MCF 10A (cell line): ENCODE measurements at regions not wholly inside any gene's neighbourhood (a gene's known extent, or its start where the extent isn't known, plus 50 kb on each side); places are given as distances from the start of the nearest gene placed in this dataset.

Experiments
- BruUV-seq: library from RNA; stranded (reverse); fragments of 400-500 nt; replicated peaks from 2 replicates; lab custom pipeline; 2021; lab: Mats Ljungman, UMichigan
- CTCF ChIA-PET: fragments of 300-600 bp; sonication (Branson Sonifier 250); formaldehyde crosslinking; extraction: SDS; loops from one replicate; lab custom pipeline; 2021; ENCODE audit warnings: antibody characterized with exemption, inconsistent platforms; lab: Yijun Ruan, JAX
- POLR2A ChIA-PET: fragments of 300-600, 350-650 bp; sonication (Branson Sonifier 250); formaldehyde crosslinking; extraction: SDS; loops from one replicate; lab custom pipeline; 2020; ENCODE audit warnings: antibody characterized with exemption, inconsistent platforms; lab: Yijun Ruan, JAX
- DNase-seq: peaks from one replicate; pipeline ENCODE4 v3.0.0-alpha.2; 2018; ENCODE audit not compliant: unreplicated experiment
- H3K27ac Mint-ChIP-seq: one replicate; pipeline ENCODE4 v1.8.0; 2022; ENCODE audit warnings: mild to moderate bottlenecking, low read depth, mixed read lengths; ENCODE audit not compliant: unreplicated experiment
- H3K27me3 Mint-ChIP-seq: one replicate; pipeline ENCODE4 v1.8.0; 2022; ENCODE audit warnings: mixed read lengths; ENCODE audit not compliant: insufficient read depth, unreplicated experiment
- H3K36me3 Mint-ChIP-seq: one replicate; pipeline ENCODE4 v1.8.0; 2022; ENCODE audit warnings: mild to moderate bottlenecking, moderate library complexity, mixed read lengths; ENCODE audit not compliant: insufficient read depth, unreplicated experiment
- H3K4me1 Mint-ChIP-seq: one replicate; pipeline ENCODE4 v1.8.0; 2022; ENCODE audit warnings: mixed read lengths; ENCODE audit not compliant: insufficient read depth, unreplicated experiment
- H3K4me3 Mint-ChIP-seq: one replicate; pipeline ENCODE4 v1.8.0; 2022; ENCODE audit warnings: mild to moderate bottlenecking, moderate library complexity, mixed read lengths; ENCODE audit not compliant: unreplicated experiment
- H3K9me3 Mint-ChIP-seq: one replicate; pipeline ENCODE4 v1.8.0; 2022; ENCODE audit warnings: mixed read lengths; ENCODE audit not compliant: unreplicated experiment
- CTCF ChIP-seq: fragments of 200-600 bp; IDR thresholded peaks from one replicate; pipeline ENCODE4 v1.8.0; 2022; ENCODE audit warnings: antibody characterized with exemption, mild to moderate bottlenecking; ENCODE audit not compliant: unreplicated experiment
- intact Hi-C: fragments of 100-400 bp; cut with micrococcal nuclease; formaldehyde crosslinking; loops from 2 replicates; pipeline ENCODE4 v1.14.1; 2022

DNA sequence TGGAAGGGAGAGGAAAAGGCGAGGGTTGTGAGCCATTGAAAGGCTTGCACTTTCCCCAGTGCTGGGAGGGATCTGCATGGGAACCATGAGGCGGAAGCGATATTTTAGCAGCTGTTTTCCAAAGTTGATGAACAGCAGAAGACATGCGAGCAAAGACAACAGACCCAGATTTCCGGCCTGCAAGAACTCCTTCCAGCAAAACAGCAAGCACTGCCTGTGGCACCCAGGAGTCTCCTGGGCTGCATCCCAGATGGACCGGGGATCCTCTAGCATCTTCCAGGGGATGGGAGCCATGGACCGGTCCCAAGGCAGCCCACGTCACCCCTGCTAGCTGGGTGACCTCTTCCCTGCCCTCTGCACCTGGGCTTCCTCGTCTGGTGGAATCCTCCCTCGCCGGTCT, 162.8 kb downstream of the IRF8 start:
- intact Hi-C loops = no loop called here
- H3K36me3 Mint-ChIP-seq = no peaks in the 10 kb centered on the region
- H3K9me3 Mint-ChIP-seq = no peaks in the 10 kb centered on the region
- BruUV-seq = no TSS peak
- no peak for TF ChIP-seq CTCF
- DNase-seq = no peak
- H3K27me3 Mint-ChIP-seq = peaks cover 69% of the 10 kb centered on the region
- H3K27ac Mint-ChIP-seq = no peak overlapping the region
- no peak overlapping the region for H3K4me3 Mint-ChIP-seq
- no peaks in the 10 kb centered on the region for H3K4me1 Mint-ChIP-seq
- ChIA-PET CTCF (no interaction called here), POLR2A (no interaction called here)

DNA sequence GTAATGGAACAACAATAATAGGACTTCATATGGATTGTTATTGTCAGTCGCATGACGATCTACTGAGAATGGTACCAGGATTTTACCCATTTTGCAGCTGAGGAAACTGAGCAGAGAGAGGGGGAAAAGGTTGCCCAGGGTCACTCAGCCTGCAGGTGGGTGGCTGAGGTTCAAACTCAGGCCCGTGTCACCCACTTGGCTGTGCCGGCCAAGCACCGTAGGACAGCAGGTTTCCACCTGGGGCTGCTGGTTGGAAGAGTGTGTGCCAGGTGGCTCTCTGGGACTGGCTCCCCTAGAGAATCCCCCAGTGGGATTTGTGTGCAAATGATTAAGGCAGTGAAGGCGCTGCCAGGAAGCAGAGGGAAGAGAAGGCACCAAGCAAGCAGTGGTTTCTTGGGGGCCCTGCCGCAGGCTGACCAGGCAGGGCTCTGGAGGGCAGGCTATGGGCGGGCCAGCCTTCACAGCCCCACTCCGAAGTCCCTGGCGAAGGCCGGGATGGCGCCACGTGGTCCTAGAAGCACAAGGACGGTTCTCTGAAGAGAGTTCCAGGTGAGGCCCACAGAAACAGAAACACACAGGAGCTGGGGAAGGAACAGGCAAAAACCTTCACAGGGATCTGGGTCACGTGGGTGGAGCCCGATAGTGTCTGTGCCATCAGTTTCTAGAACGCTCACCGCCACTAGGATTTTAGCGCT, 163.5 kb downstream of the IRF8 start:
- H3K9me3 Mint-ChIP-seq = no peaks in the 10 kb centered on the region
- CTCF ChIA-PET = no interaction called here
- no TSS peak for BruUV-seq
- intact Hi-C loops = no loop called here
- no peak for DNase-seq
- POLR2A ChIA-PET = no interaction called here
- TF ChIP-seq CTCF = no peak
- no peaks in the 10 kb centered on the region for H3K4me1 Mint-ChIP-seq
- H3K27me3 Mint-ChIP-seq = peaks cover 69% of the 10 kb centered on the region
- no peak overlapping the region for H3K4me3 Mint-ChIP-seq
- no peaks in the 10 kb centered on the region for H3K36me3 Mint-ChIP-seq
- H3K27ac Mint-ChIP-seq = no peak overlapping the region

DNA sequence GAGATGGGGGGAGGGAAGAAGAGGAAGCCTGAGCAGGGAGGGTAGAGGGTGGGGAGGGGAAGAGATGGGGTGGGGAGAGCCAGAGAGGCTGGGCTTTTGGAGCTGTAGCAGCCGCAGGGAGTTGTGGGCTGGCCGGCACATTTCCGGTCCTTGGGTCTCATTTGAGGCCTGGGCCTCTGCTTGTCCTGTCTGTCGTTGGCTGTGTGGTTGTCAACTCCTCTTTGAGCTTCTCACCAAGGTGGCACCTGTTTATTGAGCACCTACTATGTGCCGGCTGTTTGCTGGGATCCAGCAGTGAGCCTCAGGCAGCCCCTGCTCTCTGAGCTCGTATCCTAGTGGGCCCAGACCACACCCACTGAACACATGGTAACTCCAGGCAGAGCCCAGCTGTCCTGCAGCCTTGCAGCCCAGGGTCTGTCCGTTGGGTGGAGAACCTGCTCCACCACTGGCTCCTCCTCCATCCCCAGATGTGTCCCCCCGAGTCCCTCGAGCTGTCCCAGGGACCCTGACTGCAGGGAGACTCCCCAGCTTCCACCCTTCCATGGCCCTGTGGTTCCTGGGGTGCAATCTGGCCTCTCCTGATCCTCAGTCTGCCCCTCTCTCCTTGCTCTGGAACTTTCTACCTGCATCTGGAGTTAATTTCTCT, 164.9 kb downstream of the IRF8 start:
- H3K9me3 Mint-ChIP-seq = no peaks in the 10 kb centered on the region
- no peak overlapping the region for H3K27ac Mint-ChIP-seq
- ChIA-PET CTCF (interaction anchor here (0.6 to 0.9 kb wide), 4 partner anchors 9 to 667 kb away, joined by 3 read pairs; no protein-coding TSS in a partner anchor), POLR2A (no interaction called here)
- no peak for TF ChIP-seq CTCF
- BruUV-seq = no TSS peak
- no peaks in the 10 kb centered on the region for H3K4me1 Mint-ChIP-seq
- H3K4me3 Mint-ChIP-seq = no peak overlapping the region
- no peaks in the 10 kb centered on the region for H3K36me3 Mint-ChIP-seq
- DNase-seq = no peak
- intact Hi-C loops = no loop called here
- H3K27me3 Mint-ChIP-seq = peaks cover 69% of the 10 kb centered on the region

- no peak for DNase-seq
- intact Hi-C loops = no loop called here
- no peak for TF ChIP-seq CTCF
- Mint-ChIP-seq H3K27ac (no peak overlapping the region), H3K27me3 (peaks cover 68% of the 10 kb centered on the region), H3K4me1 (no peaks in the 10 kb centered on the region), H3K9me3 (no peaks in the 10 kb centered on the region), H3K4me3 (no peak overlapping the region), H3K36me3 (no peaks in the 10 kb centered on the region)
- ChIA-PET POLR2A (interaction anchor here (0.6 kb wide), 2 partner anchors 264 to 315 kb away, joined by 3 read pairs; no protein-coding TSS in a partner anchor), CTCF (interaction anchor here (0.7 to 14.8 kb wide), 4 partner anchors 8 to 455 kb away, joined by 3 to 249 read pairs (median 3); no protein-coding TSS in a partner anchor)
- BruUV-seq = no TSS peak
Observed at GRCh38 chr16:86064431-86065250, 165.7 kb downstream of the IRF8 start.
